Astrocyte (in vitro differentiated cells and primary cell): ENCODE measurements at regions not wholly inside any gene's neighbourhood (a gene's known extent, or its start where the extent isn't known, plus 50 kb on each side); places are given as distances from the start of the nearest gene placed in this dataset.

Source experiments
- CTCF ChIP-seq: IDR thresholded peaks from 2 replicates; pipeline ENCODE4 v1.5.1; 2011; ENCODE audit warnings: low read depth, mild to moderate bottlenecking, inconsistent platforms, low read length, moderate library complexity; ENCODE audit not compliant: insufficient read depth
- EZH2 ChIP-seq: IDR thresholded peaks from 2 replicates; pipeline ENCODE4 v1.6.1; 2012; ENCODE audit warnings: mild to moderate bottlenecking, low read length, inconsistent platforms; ENCODE audit not compliant: insufficient read depth

DNA sequence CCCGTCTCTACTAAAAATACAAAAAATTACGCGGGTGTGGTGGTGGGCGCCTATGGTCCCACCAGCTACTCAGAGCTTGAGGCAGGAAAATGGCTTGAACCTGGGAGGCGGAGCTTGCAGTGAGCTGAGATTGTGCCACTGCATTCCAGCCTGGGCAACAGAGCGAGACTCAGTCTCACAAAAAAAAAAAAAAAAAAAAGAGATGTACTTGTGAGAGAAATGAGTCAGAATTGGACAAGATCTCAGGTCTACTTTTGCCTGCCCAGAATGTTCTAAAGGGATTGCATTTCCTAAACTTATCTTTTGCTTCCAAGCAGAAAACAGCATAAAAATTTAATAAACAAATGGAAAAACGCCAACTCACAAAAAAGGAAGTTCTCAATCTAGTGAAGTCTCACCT is 167.5 kb downstream of the NR2F2 start:
- TF ChIP-seq CTCF = no peak
- no peak for TF ChIP-seq EZH2
